ENCODE measurements at regions not wholly inside any gene's neighbourhood (a gene's known extent, or its start where the extent isn't known, plus 50 kb on each side); places are given as distances from the start of the nearest gene placed in this dataset.

DNA sequence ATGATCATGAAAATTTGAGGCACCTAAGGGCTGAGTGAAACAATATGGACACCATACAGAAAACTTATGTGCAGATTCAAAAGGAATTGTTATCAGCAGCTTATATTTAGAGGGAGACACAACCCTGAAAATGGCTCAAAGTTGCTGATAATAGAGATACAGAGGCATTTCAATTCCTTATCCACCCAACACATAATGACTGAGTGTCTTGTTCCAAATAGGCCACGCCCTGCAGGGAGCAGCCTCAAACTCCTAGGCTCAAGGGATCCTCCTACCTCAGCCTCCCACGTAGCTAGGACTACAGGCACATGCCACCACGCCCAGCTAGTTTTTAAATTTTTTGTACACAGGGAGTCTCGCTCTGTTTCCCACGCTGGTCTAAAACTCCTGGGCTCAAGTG lies 79.0 kb downstream of the LBH start:
- no peak for DNase-seq (ENCODE audit: low read depth)

- no peak for DNase-seq (ENCODE audit: low read depth)
Observed at GRCh38 chr2:30310955-30311354, 79.6 kb downstream of the LBH start.

DNA sequence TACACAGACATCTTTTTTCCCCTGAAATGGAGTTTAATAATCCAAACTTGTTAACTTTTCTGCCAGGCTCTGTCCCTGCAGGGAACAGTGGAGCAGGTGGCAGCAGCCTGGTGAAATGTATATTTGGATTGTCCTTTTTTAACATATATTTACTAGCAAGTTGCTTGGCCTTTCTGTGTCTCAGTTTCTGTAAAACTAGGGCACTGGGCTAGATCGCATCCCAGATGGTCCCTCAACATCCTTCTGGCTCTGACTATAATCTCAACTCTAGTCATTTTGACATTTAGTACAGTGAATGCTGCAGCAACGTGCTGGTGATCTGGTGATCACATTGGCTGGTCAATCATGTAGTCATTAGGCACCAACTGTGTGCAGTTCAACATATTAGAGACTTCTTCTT lies 80.4 kb downstream of the LBH start:
- DNase-seq (ENCODE audit: low read depth), result no peak

DNA sequence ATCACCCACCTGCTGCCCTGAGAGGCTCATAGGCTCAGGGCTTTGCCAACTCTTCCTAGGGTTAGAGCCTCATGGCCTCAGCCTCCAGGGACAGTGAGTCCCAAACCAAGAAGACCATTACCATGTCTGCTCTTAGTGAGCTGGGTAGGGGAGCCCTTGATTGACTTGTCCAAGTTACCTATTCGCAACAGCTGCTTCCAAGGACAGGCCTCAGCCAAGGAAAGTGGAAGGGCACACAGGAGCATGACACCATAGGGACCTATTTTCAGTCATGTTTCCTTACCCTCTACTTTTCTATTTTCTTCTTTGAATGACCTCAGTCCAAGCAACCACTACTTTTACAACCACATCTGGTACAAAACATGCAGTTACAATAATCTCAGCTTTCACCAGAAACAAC lies 81.6 kb downstream of the LBH start:
- DNase-seq (ENCODE audit: low read depth), result no peak

GRCh38 chr2:30314981-30315380 lies 83.6 kb downstream of the LBH start:
- no peak for DNase-seq (ENCODE audit: low read depth)

DNA sequence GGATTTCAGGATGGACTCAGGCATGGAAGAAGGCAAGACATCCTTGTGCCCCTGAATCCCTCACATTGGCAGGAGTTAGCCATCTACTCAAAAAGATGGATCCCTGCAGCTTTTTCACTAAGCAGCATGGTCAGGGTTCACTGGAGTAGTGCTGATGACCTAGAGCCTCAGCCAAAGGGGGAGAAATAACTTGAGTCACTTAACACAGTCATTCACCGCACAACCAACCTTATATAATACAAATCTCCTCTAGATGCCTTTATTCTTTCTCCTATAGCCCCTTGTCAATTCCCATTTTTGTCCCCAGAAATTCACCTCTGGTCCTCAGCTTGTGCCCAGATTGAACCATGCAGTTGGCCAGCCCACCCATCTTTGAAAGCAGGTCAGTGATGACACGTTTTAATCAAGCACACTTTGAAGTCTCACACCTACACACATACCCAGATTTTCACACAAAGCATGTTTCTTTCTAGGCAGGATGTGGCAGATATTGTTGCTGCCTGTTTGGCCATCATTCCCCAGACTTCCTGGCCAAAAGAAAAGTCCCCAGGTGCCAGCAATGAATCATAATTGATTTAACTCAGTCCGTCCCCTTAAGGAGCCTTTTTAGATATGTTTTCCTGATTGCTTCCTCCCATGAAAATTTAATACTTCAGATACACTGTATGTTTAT lies 84.2 kb downstream of the LBH start:
- DNase-seq (ENCODE audit: low read depth), result no peak

DNA sequence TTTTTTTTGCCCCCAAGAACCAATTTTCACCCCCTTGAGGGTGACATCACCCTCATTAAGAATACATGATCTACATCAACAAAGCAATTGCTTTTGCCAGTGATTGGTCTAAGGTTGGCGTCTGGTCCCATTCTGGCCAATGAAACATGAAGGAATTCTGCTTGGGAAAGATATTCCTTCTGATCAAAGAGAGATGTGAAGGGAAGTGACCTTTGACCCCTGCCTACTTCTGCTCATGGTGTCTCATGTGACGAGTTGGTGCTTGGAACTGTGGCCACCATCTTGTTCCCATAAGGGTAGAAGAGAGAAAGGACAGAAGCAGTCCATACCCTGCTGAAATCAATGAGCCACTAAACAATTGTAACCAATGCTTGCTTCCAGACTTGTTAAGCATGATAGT lies 85.1 kb downstream of the LBH start:
- DNase-seq (ENCODE audit: low read depth), result no peak

DNA sequence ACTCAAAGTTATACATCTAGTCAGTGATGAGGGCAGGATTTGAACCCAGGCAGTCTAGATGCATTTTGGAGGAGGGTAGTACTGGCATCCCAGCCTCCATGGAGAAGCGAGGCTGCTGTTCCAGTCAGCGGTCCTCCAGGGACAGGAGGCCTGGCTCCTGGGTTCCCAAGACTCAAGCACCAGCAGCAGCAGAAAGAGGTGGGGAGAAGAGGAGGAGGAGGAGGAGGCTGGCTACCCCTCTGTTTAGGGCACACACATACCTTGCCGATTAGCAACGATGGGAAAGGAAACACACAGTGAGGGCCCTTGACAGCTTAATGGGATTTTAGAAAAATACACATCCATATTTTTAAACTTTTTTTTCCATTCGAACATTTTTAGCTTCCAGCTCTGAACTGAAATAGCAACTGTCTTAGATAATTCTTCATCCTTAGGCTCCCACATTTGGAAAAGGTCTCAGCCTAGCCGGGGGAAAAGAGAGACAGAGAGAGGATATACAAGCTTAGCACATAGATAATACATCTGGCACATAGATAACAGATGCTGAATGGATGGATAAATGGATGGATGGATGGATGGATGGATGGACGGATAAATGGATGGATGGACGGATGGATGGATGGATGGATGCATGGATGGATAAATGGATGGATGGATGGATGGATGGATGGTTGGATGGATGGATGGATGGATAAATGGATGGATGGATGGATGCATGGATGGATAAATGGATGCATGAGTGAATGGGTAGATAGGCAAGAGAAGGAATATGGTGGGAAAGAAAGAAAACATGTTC lies 87.9 kb downstream of the LBH start:
- DNase-seq (ENCODE audit: low read depth), result no peak

DNA sequence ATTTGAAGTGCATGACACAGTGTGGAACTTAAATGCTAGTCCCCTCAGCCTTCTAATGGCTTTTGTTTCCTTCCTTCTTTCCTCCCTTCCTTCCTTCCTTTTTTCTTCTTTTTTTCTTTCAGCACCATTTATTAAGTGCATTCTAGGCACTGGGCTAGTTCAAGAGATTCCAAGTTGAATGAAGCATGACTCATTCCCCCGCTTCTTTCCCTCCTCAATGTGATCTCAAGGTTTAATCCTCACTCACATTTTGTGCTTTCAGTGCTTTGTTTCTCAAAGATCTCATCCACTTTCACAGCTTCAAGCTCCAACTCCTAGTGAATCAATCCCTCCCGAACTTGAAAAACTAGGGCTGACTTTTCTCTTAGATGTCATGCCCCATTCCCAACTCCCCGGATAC lies 90.1 kb downstream of the LBH start:
- no peak for DNase-seq (ENCODE audit: low read depth)

GRCh38 chr2:30323499-30323898 lies 92.2 kb downstream of the LBH start:
- DNase-seq (ENCODE audit: low read depth), result no peak

- no peak for DNase-seq (ENCODE audit: low read depth)
Observed at GRCh38 chr2:30324245-30324908, 93.0 kb downstream of the LBH start.

DNA sequence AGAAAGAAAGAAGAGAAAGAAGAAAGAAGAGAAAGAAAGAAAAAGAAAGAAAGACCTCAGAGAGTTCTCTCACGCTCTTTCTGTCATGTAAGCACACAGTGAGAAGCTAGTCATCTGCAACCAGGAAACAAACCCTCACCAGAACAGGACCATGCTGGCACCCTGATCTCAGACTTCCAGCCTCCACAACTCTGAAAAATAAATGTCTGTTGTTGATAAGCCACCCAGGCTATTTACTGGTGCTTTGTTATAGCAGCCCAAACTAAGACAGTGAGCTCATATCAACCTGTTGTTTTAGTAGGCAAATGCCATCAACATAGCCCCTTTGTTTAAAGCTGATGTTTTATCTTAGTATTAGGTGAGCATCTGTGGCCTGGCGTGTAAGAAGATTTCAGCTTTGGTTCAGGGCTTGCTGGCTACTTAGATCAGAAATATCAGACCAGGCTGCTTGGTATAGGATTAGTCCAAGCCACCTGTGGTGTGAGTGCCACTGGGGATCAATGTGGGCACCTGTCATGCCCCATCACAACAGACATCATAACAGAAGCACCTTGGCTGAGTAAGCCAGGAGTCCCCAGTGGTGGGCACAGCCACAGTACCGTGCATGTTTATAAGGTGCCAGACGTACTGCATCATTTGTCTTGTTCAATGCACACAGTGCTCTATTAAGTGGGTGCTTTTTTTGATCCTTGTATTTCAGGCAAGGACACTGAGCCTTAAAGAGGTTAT lies 94.4 kb downstream of the LBH start:
- no peak for DNase-seq (ENCODE audit: low read depth)

- no peak for DNase-seq (ENCODE audit: low read depth)
Observed at GRCh38 chr2:30326497-30326896, 95.2 kb downstream of the LBH start.

DNA sequence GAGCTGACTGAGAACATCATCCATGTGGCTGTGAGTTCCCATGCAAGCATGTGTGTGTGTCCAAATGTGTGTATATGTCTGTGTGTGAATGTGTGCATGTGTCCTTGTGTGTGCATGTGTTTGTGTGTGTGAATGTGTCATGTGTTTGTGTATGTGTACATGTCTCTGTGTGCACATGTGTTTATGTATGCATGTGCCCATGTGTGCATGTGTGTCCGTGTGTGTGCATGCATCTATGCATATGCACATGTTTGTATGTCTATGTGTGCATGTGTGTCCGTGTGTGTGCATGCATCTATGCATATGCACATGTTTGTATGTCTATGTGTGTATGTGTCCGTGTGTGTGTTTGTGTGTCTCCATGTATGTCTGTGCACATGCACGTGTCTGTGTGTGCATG lies 99.7 kb downstream of the LBH start:
- no peak for DNase-seq (ENCODE audit: low read depth)

GRCh38 chr2:30331869-30332268 lies 100.5 kb downstream of the LBH start:
- no peak for DNase-seq (ENCODE audit: low read depth)

DNA sequence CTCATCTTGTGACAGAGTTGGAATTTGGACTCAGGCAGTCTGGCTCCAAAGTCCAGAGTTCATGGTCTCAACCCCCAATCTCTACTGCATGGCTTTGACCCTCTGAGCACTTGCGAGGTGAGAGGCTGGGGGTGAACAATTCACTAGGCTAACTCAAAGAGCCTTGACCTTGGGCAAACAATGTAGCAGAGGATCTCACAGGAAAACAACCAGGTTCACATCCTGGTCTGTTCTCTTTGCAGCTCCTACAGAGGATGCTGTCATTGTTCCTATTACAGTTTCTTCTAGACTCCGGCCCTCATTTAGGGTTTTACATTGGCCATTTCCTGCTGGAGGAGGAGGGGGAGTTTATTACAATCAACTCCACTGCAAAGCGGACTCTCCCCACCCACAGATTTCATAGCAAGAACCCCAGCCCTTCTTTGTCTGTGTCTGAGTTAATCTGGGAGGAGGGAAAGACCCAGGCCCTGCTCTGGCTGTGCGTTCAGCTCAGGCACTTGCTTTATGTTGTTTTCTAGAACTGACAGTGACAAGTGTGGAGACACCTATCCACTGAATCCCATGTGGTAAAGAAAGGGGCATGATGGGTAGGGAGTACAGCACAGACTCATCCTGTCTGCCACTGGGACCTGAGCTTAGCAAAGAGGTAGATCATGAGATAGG lies 101.6 kb downstream of the LBH start:
- no peak for DNase-seq (ENCODE audit: low read depth)

- no peak for DNase-seq (ENCODE audit: low read depth)
Observed at GRCh38 chr2:30334762-30335363, 103.5 kb downstream of the LBH start.

DNA sequence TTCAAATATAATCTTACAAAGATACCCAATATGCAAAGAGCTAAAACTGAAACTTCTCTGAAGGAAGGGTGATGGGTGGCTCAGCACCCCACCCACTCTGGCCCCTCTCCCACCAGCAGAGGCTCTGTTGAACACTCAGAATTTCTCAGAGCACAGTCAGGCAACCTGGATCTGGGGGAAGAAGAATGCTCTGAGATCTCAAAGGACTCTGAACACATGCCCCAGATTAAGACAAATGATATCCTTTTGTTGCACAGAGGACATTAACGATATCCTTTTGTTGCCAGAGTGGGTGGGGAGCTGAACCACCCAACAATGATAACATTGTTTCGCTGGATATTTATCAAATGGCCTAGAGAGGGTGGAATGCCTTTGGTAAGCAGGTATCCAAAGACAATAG lies 104.8 kb downstream of the LBH start:
- no peak for DNase-seq (ENCODE audit: low read depth)

DNA sequence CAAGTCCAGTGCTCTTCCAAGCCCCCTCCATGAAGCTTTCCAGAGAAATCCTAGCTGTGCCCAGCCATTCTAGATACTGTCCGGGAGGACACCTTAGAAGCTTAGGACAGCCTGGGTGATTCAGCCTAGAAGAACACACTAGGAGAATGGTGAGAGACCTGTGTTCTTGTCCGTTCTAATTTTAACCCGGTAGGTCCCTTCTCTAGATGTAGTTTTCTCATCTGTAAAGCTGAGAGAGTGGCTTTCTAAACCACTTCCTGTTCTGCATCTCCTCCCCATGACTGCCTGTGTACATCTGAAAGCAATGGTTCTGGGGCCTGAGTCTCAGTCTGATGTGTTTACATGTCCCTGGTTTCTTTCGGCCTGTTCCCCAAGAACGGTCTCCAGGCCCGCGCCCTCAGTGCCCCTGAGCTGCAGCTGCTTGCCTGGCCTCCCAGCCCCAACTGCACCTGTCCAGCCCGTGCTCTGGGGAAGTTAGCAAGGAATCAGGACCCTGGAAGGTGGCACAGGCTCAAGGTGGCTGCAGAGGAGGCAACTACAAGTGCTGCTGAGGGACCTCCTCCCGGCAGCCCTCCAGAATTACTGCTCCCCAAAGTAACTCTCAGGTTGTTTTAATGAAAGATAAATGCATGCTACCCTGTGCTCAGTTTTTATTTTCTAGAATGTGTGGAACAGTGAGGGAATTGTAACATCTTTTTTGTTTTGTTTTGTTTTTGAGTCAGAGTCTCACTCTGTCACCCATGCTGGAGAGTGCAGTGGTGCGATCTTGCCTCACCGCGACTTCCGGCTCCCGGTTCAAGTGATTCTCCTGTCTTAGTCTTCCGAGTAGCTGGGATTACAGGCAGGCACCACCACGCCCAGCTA lies 105.9 kb downstream of the LBH start:
- DNase-seq (ENCODE audit: low read depth), result no peak

DNA sequence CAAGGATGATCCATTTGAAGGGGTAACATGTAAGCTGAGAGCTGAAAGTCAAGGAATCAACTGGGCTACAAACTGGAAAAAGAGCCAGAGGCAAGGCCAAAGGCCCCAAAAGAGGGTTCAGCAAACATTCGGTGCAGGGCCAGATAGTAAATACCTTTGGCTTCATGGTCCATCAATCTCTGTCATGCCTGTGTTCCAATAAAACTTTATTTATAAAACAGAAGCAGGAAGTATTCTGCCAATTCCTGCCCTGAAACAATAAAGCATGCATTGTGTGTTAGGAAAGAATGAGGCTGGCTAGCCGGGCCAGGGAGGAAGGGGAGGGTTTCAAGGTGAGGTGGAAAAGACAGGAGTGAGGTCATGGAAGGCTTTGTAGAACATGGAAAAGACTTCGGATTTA lies 107.1 kb downstream of the LBH start:
- no peak for DNase-seq (ENCODE audit: low read depth)

- DNase-seq (ENCODE audit: low read depth), result no peak
Observed at GRCh38 chr2:30339071-30339470, 107.7 kb downstream of the LBH start.

Data from fibroblast of gingiva (primary cell).